Neural cell (in vitro differentiated cells): ENCODE measurements at regions not wholly inside any gene's neighbourhood (a gene's known extent, or its start where the extent isn't known, plus 50 kb on each side); places are given as distances from the start of the nearest gene placed in this dataset.

Experiments used
- H2AFZ ChIP-seq: fragments of 200-600, 300-800 bp; sonication (generic), shearing (Covaris generic); 2 replicates; pipeline ENCODE4 v1.6.0; 2014; ENCODE audit warnings: low read depth, mild to moderate bottlenecking, antibody characterized with exemption, low read length, moderate library complexity
- H3F3A ChIP-seq: fragments of 200-600 bp; shearing (Covaris generic); 2 replicates; pipeline ENCODE4 v1.6.1; 2016; ENCODE audit warnings: mild to moderate bottlenecking, moderate library complexity, mixed read lengths, antibody characterized with exemption, low read length; ENCODE audit not compliant: insufficient read depth, poor library complexity, severe bottlenecking
- H3K27ac ChIP-seq: fragments of 200-600, 300-800 bp; sonication (generic), shearing (Covaris generic); 2 replicates; pipeline ENCODE4 v1.5.1; 2014; ENCODE audit warnings: mild to moderate bottlenecking, low read length, moderate library complexity
- H3K27me3 ChIP-seq: fragments of 300-800, 200-600 bp; sonication (generic), shearing (Covaris generic); 2 replicates; pipeline ENCODE4 v1.6.0; 2014; ENCODE audit warnings: mild to moderate bottlenecking, low read depth, low read length, moderate library complexity; ENCODE audit not compliant: insufficient read depth
- H3K36me3 ChIP-seq: fragments of 300-800, 200-600 bp; sonication (generic), shearing (Covaris generic); 2 replicates; pipeline ENCODE4 v1.5.1; 2014; ENCODE audit warnings: mild to moderate bottlenecking, antibody characterized with exemption, low read length, moderate library complexity; ENCODE audit not compliant: insufficient read depth
- H3K4me2 ChIP-seq: fragments of 300-800, 200-600 bp; sonication (generic), shearing (Covaris generic); 2 replicates; pipeline ENCODE4 v1.6.0; 2014; ENCODE audit warnings: mild to moderate bottlenecking, low read length
- H3K4me3 ChIP-seq: fragments of 300-800, 200-600 bp; sonication (generic), shearing (Covaris generic); 2 replicates; pipeline ENCODE4 v1.5.1; 2014; ENCODE audit warnings: mild to moderate bottlenecking, low read length, moderate library complexity
- H3K79me2 ChIP-seq: fragments of 200-600 bp; shearing (Covaris generic); replicated peaks from 2 replicates; pipeline ENCODE4 v1.6.0; 2014; ENCODE audit warnings: mild to moderate bottlenecking, low read length, moderate library complexity; ENCODE audit not compliant: insufficient read depth
- H3K9ac ChIP-seq: fragments of 300-800, 200-600 bp; sonication (generic), shearing (Covaris generic); 2 replicates; pipeline ENCODE4 v1.6.1; 2016; ENCODE audit warnings: mild to moderate bottlenecking, low read length, mixed read lengths
- H3K9me2 ChIP-seq: fragments of 200-600 bp; shearing (Covaris generic); 2 replicates; pipeline ENCODE4 v1.6.1; 2016; ENCODE audit warnings: mild to moderate bottlenecking, low read length, mixed read lengths; ENCODE audit not compliant: insufficient read depth
- H3K9me3 ChIP-seq: fragments of 200-600, 300-800 bp; sonication (generic), shearing (Covaris generic); 2 replicates; pipeline ENCODE4 v1.6.1; 2016; ENCODE audit warnings: mild to moderate bottlenecking, mixed run types, low read length, moderate library complexity, mixed read lengths
- H4K20me1 ChIP-seq: fragments of 200-600 bp; shearing (Covaris generic); 2 replicates; pipeline ENCODE4 v1.6.1; 2016; ENCODE audit warnings: mild to moderate bottlenecking, mixed run types; ENCODE audit not compliant: insufficient read depth
- CTCF ChIP-seq: fragments of 450-650 bp; IDR thresholded peaks from 2 replicates; pipeline ENCODE4 v1.5.1; 2014; ENCODE audit warnings: antibody characterized with exemption, mild to moderate bottlenecking, moderate library complexity; ENCODE audit not compliant: poor library complexity, severe bottlenecking
- EP300 ChIP-seq: fragments of 450-650 bp; conservative IDR thresholded peaks from 2 replicates; pipeline ENCODE4 v1.6.1; 2014; ENCODE audit warnings: antibody characterized with exemption, mild to moderate bottlenecking, moderate library complexity; ENCODE audit not compliant: poor library complexity, severe bottlenecking
- EZH2 ChIP-seq: fragments of 200-600, 300-800 bp; shearing (Covaris generic), sonication (generic); IDR thresholded peaks from 2 replicates; pipeline ENCODE4 v1.6.1; 2014; ENCODE audit warnings: antibody characterized with exemption, low read length, borderline replicate concordance, mild to moderate bottlenecking; ENCODE audit not compliant: insufficient read depth, poor library complexity, severe bottlenecking
- MXI1 ChIP-seq: fragments of 450-650 bp; conservative IDR thresholded peaks from 2 replicates; pipeline ENCODE4 v1.6.1; 2014; ENCODE audit warnings: antibody characterized with exemption, mild to moderate bottlenecking; ENCODE audit not compliant: poor library complexity, severe bottlenecking
- POLR2AphosphoS5 ChIP-seq: IDR thresholded peaks from 2 replicates; pipeline ENCODE4 v1.6.1; 2012
- RAD21 ChIP-seq: fragments of 450-650 bp; conservative IDR thresholded peaks from 2 replicates; pipeline ENCODE4 v1.6.1; 2014; ENCODE audit warnings: antibody characterized with exemption, mild to moderate bottlenecking, moderate library complexity
- REST ChIP-seq: IDR thresholded peaks from 2 replicates; pipeline ENCODE4 v1.6.1; 2012; ENCODE audit warnings: borderline replicate concordance
- SMC3 ChIP-seq: fragments of 450-650 bp; conservative IDR thresholded peaks from 2 replicates; pipeline ENCODE4 v1.6.1; 2014; ENCODE audit warnings: antibody characterized with exemption, mild to moderate bottlenecking, moderate library complexity; ENCODE audit not compliant: poor library complexity
- TAF1 ChIP-seq: IDR thresholded peaks from 2 replicates; pipeline ENCODE4 v1.6.1; 2012; ENCODE audit warnings: low read depth

DNA sequence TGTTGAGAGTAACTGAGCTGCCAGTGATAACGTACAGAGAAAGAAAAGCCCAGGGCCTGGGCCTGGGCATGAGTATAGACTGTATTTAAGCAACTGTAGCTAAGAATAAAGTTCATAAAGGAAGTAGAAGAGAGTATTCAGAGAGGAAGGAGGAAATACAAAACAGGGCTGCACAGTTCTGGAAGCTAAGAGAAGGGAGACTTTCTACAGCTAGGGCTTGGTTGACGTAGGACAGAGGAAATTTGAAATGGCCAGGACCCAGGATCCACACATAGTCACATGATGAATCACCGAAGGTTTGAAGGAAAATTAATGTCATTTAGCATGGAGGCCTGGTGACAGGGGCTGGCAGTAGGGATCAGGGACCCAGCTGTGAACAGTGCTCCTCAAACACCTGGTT, 66.7 kb downstream of the ARL4A start:
- Histone ChIP-seq H3K9ac (no peak overlapping the region), H4K20me1 (no peaks in the 10 kb centered on the region), H3K9me2 (no peaks in the 10 kb centered on the region), H3K36me3 (no peaks in the 10 kb centered on the region), H3K27me3 (no peaks in the 10 kb centered on the region), H3F3A (no peaks in the 10 kb centered on the region), H3K79me2 (no peaks in the 10 kb centered on the region), H3K27ac (no peak overlapping the region), H2AFZ (no peak overlapping the region), H3K4me2 (no peak overlapping the region), H3K9me3 (no peaks in the 10 kb centered on the region), H3K4me3 (no peak overlapping the region)
- TF ChIP-seq EZH2 (no peak), CTCF (no peak), TAF1 (no peak), RAD21 (no peak), SMC3 (no peak), POLR2AphosphoS5 (no peak), REST (no peak), EP300 (no peak), MXI1 (no peak)

DNA sequence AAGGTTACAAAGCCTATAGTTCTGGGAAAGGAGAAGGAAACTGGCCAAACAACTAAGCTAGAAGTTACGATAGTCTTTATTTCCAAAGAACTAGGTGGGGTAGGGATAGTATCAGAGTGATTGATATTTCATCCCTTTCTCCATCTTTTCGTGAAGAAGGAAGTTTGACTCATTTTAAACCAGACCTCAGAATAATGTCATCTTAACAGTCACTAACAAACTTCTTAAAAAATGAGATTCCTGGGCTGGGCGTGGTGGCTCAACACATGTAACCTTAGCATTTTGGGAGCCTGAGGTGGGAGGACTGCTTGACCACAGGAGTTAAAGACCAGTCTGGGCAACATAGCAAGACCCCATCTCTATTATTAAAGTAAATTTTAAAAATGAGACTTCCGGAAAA, 69.4 kb downstream of the ARL4A start:
- Histone ChIP-seq H4K20me1 (no peaks in the 10 kb centered on the region), H3K9me3 (no peaks in the 10 kb centered on the region), H2AFZ (no peak overlapping the region), H3K4me3 (no peak overlapping the region), H3K79me2 (no peaks in the 10 kb centered on the region), H3K9me2 (no peaks in the 10 kb centered on the region), H3K4me2 (no peak overlapping the region), H3K36me3 (no peaks in the 10 kb centered on the region), H3F3A (no peaks in the 10 kb centered on the region), H3K27me3 (no peaks in the 10 kb centered on the region), H3K27ac (no peak overlapping the region), H3K9ac (no peak overlapping the region)
- TF ChIP-seq POLR2AphosphoS5: no peak
- no peak for TF ChIP-seq MXI1
- no peak for TF ChIP-seq TAF1
- TF ChIP-seq SMC3: no peak
- no peak for TF ChIP-seq CTCF
